ENCODE measurements at regions not wholly inside any gene's neighbourhood (a gene's known extent, or its start where the extent isn't known, plus 50 kb on each side); places are given as distances from the start of the nearest gene placed in this dataset.

DNA sequence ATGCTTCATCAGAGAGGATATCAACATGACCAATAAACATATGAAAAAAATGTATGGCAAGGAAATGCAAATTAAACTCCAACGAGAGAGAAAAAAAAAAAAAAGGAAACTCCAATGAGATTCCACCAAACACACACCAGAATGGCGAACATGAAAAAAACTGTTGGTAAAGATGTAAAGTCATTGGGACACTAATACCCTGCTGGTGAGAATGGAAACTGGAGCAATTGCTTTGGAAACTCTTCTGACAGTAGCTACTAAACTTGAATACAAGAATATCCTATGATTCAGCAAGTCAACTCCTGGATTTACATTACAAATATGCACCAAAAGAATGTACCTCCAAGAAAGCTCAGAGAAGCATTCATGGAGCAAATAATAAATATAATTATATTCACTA lies 260.7 kb upstream of the ECI2 start:
- TF ChIP-seq, protein P1, sequence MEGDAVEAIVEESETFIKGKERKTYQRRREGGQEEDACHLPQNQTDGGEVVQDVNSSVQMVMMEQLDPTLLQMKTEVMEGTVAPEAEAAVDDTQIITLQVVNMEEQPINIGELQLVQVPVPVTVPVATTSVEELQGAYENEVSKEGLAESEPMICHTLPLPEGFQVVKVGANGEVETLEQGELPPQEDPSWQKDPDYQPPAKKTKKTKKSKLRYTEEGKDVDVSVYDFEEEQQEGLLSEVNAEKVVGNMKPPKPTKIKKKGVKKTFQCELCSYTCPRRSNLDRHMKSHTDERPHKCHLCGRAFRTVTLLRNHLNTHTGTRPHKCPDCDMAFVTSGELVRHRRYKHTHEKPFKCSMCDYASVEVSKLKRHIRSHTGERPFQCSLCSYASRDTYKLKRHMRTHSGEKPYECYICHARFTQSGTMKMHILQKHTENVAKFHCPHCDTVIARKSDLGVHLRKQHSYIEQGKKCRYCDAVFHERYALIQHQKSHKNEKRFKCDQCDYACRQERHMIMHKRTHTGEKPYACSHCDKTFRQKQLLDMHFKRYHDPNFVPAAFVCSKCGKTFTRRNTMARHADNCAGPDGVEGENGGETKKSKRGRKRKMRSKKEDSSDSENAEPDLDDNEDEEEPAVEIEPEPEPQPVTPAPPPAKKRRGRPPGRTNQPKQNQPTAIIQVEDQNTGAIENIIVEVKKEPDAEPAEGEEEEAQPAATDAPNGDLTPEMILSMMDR (IDR thresholded peaks at IDR 0.05; ENCODE audit: control extremely low read depth, extremely low read depth, low read depth, missing control alignments): no peak
- DNase-seq (ENCODE audit: extremely low spot score): no peak
- CTCF ChIA-PET: no interaction called here
- POLR2A ChIA-PET: no interaction called here

DNA sequence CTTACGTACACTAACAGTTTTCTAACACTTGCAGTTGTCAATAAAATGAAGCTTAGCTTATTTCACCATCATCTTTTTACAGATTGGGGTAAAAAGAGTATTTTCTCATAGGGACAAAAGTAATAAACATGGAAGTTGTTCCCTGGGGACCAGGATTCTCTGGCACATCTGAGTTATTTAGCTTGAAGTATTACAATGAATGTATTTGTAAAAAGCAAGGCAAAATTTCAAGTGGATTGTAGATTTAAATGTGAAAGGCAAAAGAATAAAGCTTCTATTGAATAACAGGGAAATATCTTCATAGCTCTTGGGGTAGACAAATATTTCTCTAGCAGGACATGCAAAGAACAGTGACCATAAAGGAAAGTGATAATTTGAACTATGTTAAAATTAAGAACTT lies 260.0 kb upstream of the ECI2 start:
- TF ChIP-seq, protein P1 (IDR thresholded peaks at IDR 0.05; ENCODE audit: control extremely low read depth, extremely low read depth, low read depth, missing control alignments): no peak
- no peak for DNase-seq (ENCODE audit: extremely low spot score)
- ChIA-PET POLR2A (no interaction called here), CTCF (no interaction called here)

DNA sequence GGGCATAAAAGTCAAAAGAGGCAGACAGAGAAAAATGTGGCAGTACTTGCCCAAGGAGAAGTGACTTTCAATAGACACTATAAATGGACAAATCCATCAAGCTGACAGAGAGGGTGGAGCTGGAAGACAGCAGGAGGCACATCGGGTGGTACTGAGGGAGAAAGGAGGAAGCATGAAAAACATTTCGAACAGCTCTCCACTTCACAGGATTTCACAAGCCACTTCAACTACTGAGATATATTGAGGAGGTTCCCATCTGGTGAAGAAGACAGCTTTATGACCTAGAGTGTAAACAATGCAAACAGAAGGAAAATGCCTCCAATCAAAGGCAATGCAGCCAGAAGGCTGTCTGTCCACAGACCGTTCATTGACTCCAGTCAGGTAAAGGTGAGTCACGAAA lies 259.4 kb upstream of the ECI2 start:
- TF ChIP-seq, protein P1 (IDR thresholded peaks at IDR 0.05; ENCODE audit: control extremely low read depth, extremely low read depth, low read depth, missing control alignments): no peak
- DNase-seq (ENCODE audit: extremely low spot score): no peak
- CTCF ChIA-PET: no interaction called here
- POLR2A ChIA-PET: no interaction called here

DNA sequence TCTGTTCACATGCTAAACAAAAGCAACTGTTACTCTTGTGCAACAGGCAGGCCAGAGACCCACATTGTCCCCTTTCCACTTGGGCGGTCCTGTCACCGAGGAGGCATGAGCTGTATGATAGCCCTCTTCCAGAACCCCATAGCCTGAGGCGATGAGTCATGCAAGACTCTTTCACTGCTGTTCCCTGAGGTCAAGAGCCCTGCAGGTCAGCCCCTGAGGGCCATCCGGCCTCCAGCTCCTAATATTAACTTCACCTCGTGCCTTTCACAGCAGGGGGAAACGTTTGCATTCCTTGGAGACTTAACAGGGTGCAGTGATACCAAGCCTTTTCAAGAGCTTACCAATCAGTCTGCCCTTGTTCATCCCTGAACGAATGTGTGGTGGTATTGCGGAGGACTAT lies 253.3 kb upstream of the ECI2 start:
- TF ChIP-seq, protein P1 (IDR thresholded peaks at IDR 0.05; ENCODE audit: control extremely low read depth, extremely low read depth, low read depth, missing control alignments): no peak
- POLR2A ChIA-PET: no interaction called here
- CTCF ChIA-PET: interaction anchor here (0.9 kb wide), 1 partner anchor 9 kb away, joined by 3 read pairs; no protein-coding TSS in a partner anchor
- no peak for DNase-seq (ENCODE audit: extremely low spot score)

DNA sequence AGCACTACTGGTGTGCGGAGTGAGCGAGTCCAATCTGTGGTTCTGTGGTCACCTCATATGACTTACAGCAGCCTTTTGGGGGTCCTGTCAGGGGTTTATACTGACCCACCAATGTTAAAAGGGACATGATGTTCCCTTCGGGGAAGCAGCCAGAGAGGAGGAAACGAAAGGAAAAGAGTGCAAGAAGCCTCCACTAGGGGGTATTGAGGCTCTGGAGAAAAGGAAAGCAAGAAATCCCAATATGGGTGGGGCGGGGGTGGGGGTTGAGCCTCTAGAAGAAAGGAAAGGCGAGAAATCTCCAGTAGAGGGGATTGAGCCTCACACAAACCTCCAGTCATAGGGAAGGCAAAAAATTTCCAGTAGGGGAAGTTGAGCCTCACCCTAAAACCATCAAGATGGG lies 249.3 kb upstream of the ECI2 start:
- TF ChIP-seq, protein P1 (IDR thresholded peaks at IDR 0.05; ENCODE audit: control extremely low read depth, extremely low read depth, low read depth, missing control alignments): no peak
- ChIA-PET CTCF (no interaction called here), POLR2A (no interaction called here)
- no peak for DNase-seq (ENCODE audit: extremely low spot score)

DNA sequence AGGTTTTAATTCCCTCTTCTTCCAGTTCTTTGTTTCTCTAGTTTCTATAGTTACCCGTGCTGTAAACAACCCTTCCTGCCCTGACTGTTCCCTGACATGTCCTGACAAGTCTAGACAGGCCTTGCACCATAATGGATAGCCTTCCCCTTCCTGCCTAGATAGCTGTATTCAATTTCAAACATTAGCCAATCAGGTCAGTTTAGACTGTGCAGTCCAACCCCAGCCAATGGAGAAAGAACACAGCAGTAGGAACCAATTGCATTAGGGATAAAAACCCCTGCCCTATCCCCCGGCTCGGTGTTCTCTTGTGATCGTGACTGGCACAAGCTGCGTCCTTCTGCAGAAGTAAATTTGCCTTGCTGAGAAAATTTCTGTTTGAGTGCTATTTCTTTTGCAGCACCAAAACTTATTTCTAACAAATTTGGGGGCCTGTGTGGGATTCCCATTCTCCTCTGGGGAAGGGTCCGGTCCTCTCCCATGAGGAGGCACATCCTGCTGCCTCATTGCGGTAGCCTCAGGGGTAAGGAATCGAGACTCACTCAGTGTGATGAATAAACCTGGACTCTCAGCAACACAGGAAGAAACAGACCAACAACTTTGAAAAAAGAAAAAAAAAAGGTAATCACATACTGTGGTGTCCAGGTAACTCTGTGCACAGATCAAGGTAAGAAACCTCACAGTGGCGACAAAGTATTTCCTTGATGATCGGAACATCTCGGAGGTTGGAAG lies 248.7 kb upstream of the ECI2 start:
- ChIA-PET POLR2A (no interaction called here), CTCF (no interaction called here)
- DNase-seq (ENCODE audit: extremely low spot score): no peak
- TF ChIP-seq, protein P1 (IDR thresholded peaks at IDR 0.05; ENCODE audit: control extremely low read depth, extremely low read depth, low read depth, missing control alignments): no peak

Measured in GM10248 (cell line).